Kidney (tissue), 13 donors: ENCODE measurements at regions not wholly inside any gene's neighbourhood (a gene's known extent, or its start where the extent isn't known, plus 50 kb on each side); places are given as distances from the start of the nearest gene placed in this dataset.

ENCODE experiments used
- DNase-seq, 5 donors: peaks; one replicate each; pipeline ENCODE4 v3.0.0-alpha.2; 2013 to 2020
- FAIRE-seq: peaks from 2 replicates; lab custom pipeline; 2012; peaks lifted over from hg19 to GRCh38; lab: Jason Lieb, UNC
- H3K27ac ChIP-seq, 2 donors: one replicate each; pipeline ENCODE4 v1.7.0; 2013; ENCODE audit warnings: low read depth in 2 of 2, low read length in 2 of 2, inconsistent platforms in 1 of 2
- H3K27me3 ChIP-seq: one replicate; pipeline ENCODE4 v1.7.1; 2013; ENCODE audit warnings: low read length, inconsistent platforms; ENCODE audit not compliant: control insufficient read depth, insufficient read depth
- H3K36me3 ChIP-seq, 3 donors: one replicate each; pipeline versions ENCODE4 v1.7.0 to v1.7.1; 2013; ENCODE audit warnings: low read length in 3 of 3, control low read depth in 1 of 3, inconsistent platforms in 1 of 3; ENCODE audit not compliant: insufficient read depth in 3 of 3, control insufficient read depth in 2 of 3
- H3K4me1 ChIP-seq, 3 donors: one replicate each; pipeline versions ENCODE4 v1.7.0 to v1.7.1; 2013; ENCODE audit warnings: low read length in 3 of 3, inconsistent platforms in 1 of 3, low read depth in 1 of 3; ENCODE audit not compliant: control insufficient read depth in 2 of 3, insufficient read depth in 2 of 3
- H3K4me3 ChIP-seq, 3 donors: one replicate each; pipeline versions ENCODE4 v1.7.0 to v1.8.1; 2013; ENCODE audit warnings: low read length in 3 of 3, control low read depth in 1 of 3, inconsistent platforms in 1 of 3
- H3K9ac ChIP-seq, 3 donors: one replicate each; pipeline versions ENCODE4 v1.7.0 to v1.7.1; 2013; ENCODE audit warnings: low read length in 3 of 3, control low read depth in 1 of 3, inconsistent platforms in 1 of 3
- H3K9me3 ChIP-seq, 3 donors: one replicate each; pipeline versions ENCODE4 v1.7.0 to v1.7.1; 2013; ENCODE audit warnings: low read length in 3 of 3, control low read depth in 1 of 3, inconsistent platforms in 1 of 3; ENCODE audit not compliant: control insufficient read depth in 2 of 3, insufficient read depth in 1 of 3
- intact Hi-C: fragments of 100-400 bp; cut with DNase I; formaldehyde crosslinking; loops from one replicate; pipeline ENCODE4 v1.11.1; 2022
- TF ChIP-seq, protein P1 (sequence below): IDR thresholded peaks from 3 replicates; pipeline ENCODE4 v1.5.1; 2012; ENCODE audit warnings: mild to moderate bottlenecking, moderate library complexity, borderline replicate concordance; ENCODE audit not compliant: insufficient read depth; ENCODE audit errors: extremely low read depth
- donor health status: control.
- donor health status: control.
- donor health status: control.
- donor health status: control.
- donor health status: control.
- donor health status: DM: yes; HTN: yes; CAD: no.
- donor health status: Normal renal cell carcinoma (clear cell type).

DNA sequence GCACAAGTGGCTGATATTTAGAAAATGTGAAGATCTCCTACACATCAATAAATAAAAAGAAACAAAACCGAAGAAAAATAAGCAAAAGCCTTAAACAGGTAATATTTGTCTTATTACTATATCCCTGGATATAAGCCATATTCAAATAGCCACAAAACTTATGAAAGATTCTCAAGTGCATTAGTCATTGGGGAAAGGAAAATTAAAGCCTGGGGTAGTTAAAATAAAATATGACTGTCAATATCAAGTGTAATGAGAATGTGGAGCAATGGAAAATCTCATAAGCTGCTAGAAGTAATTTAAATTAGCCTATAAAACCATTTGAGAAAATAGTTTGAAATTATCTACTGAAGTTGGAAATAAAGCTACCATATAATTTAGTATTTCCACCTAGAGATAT is 399.9 kb downstream of the GASK1B start:
- TF ChIP-seq, protein P1, sequence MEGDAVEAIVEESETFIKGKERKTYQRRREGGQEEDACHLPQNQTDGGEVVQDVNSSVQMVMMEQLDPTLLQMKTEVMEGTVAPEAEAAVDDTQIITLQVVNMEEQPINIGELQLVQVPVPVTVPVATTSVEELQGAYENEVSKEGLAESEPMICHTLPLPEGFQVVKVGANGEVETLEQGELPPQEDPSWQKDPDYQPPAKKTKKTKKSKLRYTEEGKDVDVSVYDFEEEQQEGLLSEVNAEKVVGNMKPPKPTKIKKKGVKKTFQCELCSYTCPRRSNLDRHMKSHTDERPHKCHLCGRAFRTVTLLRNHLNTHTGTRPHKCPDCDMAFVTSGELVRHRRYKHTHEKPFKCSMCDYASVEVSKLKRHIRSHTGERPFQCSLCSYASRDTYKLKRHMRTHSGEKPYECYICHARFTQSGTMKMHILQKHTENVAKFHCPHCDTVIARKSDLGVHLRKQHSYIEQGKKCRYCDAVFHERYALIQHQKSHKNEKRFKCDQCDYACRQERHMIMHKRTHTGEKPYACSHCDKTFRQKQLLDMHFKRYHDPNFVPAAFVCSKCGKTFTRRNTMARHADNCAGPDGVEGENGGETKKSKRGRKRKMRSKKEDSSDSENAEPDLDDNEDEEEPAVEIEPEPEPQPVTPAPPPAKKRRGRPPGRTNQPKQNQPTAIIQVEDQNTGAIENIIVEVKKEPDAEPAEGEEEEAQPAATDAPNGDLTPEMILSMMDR: no peak
- no peaks in the 10 kb centered on the region for H3K4me1 ChIP-seq
- no peaks in the 10 kb centered on the region for H3K9me3 ChIP-seq
- intact Hi-C loops: no loop called here
- no peaks in the 10 kb centered on the region for H3K27me3 ChIP-seq
- DNase-seq: no peak
- FAIRE-seq: no peak
- H3K36me3 ChIP-seq: no peaks in the 10 kb centered on the region
- H3K9ac ChIP-seq: no peak overlapping the region
- H3K27ac ChIP-seq: no peak overlapping the region
- H3K4me3 ChIP-seq: no peak overlapping the region

DNA sequence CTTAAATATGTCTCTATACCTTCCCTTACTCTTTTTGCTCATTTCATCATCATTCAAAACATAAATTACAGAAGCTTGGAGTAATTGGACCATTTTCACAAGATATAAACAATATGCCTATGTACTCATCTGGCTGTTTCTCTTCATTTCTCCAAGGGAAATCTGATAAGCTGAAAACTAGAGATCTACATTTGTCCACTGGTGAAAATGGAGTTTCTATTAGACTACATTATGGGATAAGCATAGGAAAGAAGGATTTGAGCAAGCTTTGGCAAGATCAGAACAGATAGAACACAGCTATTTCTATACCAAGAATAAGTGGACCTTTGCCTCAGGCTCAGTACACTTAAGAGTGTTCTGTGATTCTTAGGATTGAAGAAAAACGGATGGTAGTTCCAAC is 404.4 kb downstream of the GASK1B start:
- FAIRE-seq (no peak), DNase-seq (no peak)
- Histone ChIP-seq H3K9me3 (no peaks in the 10 kb centered on the region), H3K4me3 (no peak overlapping the region), H3K27me3 (no peaks in the 10 kb centered on the region), H3K4me1 (no peaks in the 10 kb centered on the region), H3K27ac (no peak overlapping the region), H3K9ac (no peak overlapping the region), H3K36me3 (no peaks in the 10 kb centered on the region)
- intact Hi-C loops: no loop called here
- TF ChIP-seq, protein P1: no peak

DNA sequence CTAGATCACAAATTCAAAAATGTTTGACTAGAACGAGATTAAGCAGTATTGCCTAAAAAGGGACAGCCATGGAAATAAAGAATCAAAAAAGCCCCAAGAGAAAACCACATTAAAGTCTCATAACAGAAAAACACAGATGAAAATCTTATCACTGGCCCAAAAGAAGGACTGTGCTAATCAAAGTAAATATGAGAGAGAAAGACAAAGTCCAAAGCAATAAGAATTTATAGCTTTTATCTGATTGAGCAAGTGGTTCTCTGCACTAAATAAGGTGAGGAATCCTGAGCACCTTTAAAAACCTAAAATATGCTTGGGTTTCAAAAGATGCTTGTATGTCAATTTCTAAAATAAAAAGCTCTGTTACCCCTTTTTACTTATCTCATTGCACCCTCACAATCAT is 409.3 kb downstream of the GASK1B start:
- DNase-seq: no peak
- no peaks in the 10 kb centered on the region for H3K4me1 ChIP-seq
- intact Hi-C loops: no loop called here
- no peaks in the 10 kb centered on the region for H3K9me3 ChIP-seq
- TF ChIP-seq, protein P1: no peak
- FAIRE-seq: no peak
- no peak overlapping the region for H3K4me3 ChIP-seq
- no peak overlapping the region for H3K27ac ChIP-seq
- H3K36me3 ChIP-seq: no peaks in the 10 kb centered on the region
- H3K9ac ChIP-seq: no peak overlapping the region
- H3K27me3 ChIP-seq: no peaks in the 10 kb centered on the region

DNA sequence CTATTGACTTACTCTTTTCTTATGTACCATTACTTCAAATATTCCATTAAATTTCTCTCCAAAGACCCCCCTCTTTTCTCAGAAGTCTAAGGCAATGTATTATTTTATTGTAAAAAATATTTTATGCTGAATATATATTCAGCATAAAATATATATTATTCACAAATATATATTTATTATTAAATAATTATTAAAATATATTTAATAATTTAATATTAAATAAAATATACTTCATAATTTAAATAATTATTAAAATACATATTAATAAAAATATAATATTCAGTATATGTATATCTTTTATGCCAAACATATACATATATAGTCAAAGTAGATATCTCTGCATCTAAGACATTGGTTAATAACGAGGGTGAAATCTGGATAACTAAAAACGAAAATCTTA is 418.4 kb downstream of the GASK1B start:
- H3K9ac ChIP-seq: no peak overlapping the region
- FAIRE-seq: peak; percentile 97
- intact Hi-C loops: no loop called here
- no peak overlapping the region for H3K4me3 ChIP-seq
- H3K27me3 ChIP-seq: no peaks in the 10 kb centered on the region
- TF ChIP-seq, protein P1: no peak
- no peak for DNase-seq
- no peaks in the 10 kb centered on the region for H3K4me1 ChIP-seq
- H3K36me3 ChIP-seq: no peaks in the 10 kb centered on the region
- H3K9me3 ChIP-seq: no peaks in the 10 kb centered on the region
- no peak overlapping the region for H3K27ac ChIP-seq
